ENCODE measurements at regions not wholly inside any gene's neighbourhood (a gene's known extent, or its start where the extent isn't known, plus 50 kb on each side); places are given as distances from the start of the nearest gene placed in this dataset.
A peak's percentile ranks its signal among the peaks of the same experiment; 100 is the strongest.

- no peak for DNase-seq
- H3K9me3 ChIP-seq, result no peaks in the 10 kb centered on the region
- intact Hi-C loops (cut with DNase I), result no loop called here
- no peaks in the 10 kb centered on the region for H3K27me3 ChIP-seq (ENCODE audit: low read depth)
- H3K4me3 ChIP-seq, result no peak overlapping the region
- H3K4me1 ChIP-seq, result no peaks in the 10 kb centered on the region
- H3K27ac ChIP-seq, result no peak overlapping the region
- no peak for ATAC-seq
- H3K36me3 ChIP-seq, result no peaks in the 10 kb centered on the region
- TF ChIP-seq CTCF (IDR thresholded peaks at IDR 0.05), result no peak
Measured at GRCh38 chr3:130256821-130257340, 88.6 kb upstream of the COL6A5 start.

- no peaks in the 10 kb centered on the region for H3K4me1 ChIP-seq
- H3K9me3 ChIP-seq, result no peaks in the 10 kb centered on the region
- peak; percentile 30 to 49 for ATAC-seq
- intact Hi-C loops (cut with DNase I), result no loop called here
- no peak overlapping the region for H3K4me3 ChIP-seq
- TF ChIP-seq CTCF (IDR thresholded peaks at IDR 0.05), result no peak
- no peak for DNase-seq
- no peaks in the 10 kb centered on the region for H3K27me3 ChIP-seq (ENCODE audit: low read depth)
- no peaks in the 10 kb centered on the region for H3K36me3 ChIP-seq
- no peak overlapping the region for H3K27ac ChIP-seq
Measured at GRCh38 chr3:130258532-130258952, 86.9 kb upstream of the COL6A5 start.

- ATAC-seq (no peak), DNase-seq (no peak)
- Histone ChIP-seq H3K4me1 (no peaks in the 10 kb centered on the region), H3K4me3 (no peak overlapping the region), H3K27me3 (ENCODE audit: low read depth) (no peaks in the 10 kb centered on the region), H3K9me3 (no peaks in the 10 kb centered on the region), H3K27ac (no peak overlapping the region), H3K36me3 (no peaks in the 10 kb centered on the region)
- intact Hi-C loops (cut with DNase I), result no loop called here
- no peak for TF ChIP-seq CTCF (IDR thresholded peaks at IDR 0.05)
Measured at GRCh38 chr3:130259166-130259874, 86.2 kb upstream of the COL6A5 start.

GRCh38 chr3:130260918-130261317 is 84.6 kb upstream of the COL6A5 start:
- intact Hi-C loops (cut with DNase I), result no loop called here
- H3K36me3 ChIP-seq, result no peaks in the 10 kb centered on the region
- no peak overlapping the region for H3K27ac ChIP-seq
- H3K4me3 ChIP-seq, result no peak overlapping the region
- TF ChIP-seq CTCF (IDR thresholded peaks at IDR 0.05), result no peak
- DNase-seq (no peak), ATAC-seq (no peak)
- H3K9me3 ChIP-seq, result no peaks in the 10 kb centered on the region
- no peaks in the 10 kb centered on the region for H3K27me3 ChIP-seq (ENCODE audit: low read depth)
- no peaks in the 10 kb centered on the region for H3K4me1 ChIP-seq

GRCh38 chr3:130263708-130264107 is 81.8 kb upstream of the COL6A5 start:
- no peak overlapping the region for H3K27ac ChIP-seq
- H3K4me1 ChIP-seq, result no peaks in the 10 kb centered on the region
- no peaks in the 10 kb centered on the region for H3K36me3 ChIP-seq
- no peak for TF ChIP-seq CTCF (IDR thresholded peaks at IDR 0.05)
- no peaks in the 10 kb centered on the region for H3K9me3 ChIP-seq
- no peak overlapping the region for H3K4me3 ChIP-seq
- no peaks in the 10 kb centered on the region for H3K27me3 ChIP-seq (ENCODE audit: low read depth)
- DNase-seq (no peak), ATAC-seq (peak in 1 of 2 donors; percentile 19)
- intact Hi-C loops (cut with DNase I), result no loop called here

Measured in lower lobe of right lung (tissue), 2 donors.